HG02870 (cell line): ENCODE measurements at regions not wholly inside any gene's neighbourhood (a gene's known extent, or its start where the extent isn't known, plus 50 kb on each side); places are given as distances from the start of the nearest gene placed in this dataset.

ENCODE experiments used
- ATAC-seq: cut with Tn5 transposase; IDR thresholded peaks from one replicate; pipeline ENCODE4 v1.9.1; 2021; ENCODE audit warnings: mild to moderate bottlenecking, moderate library complexity; ENCODE audit not compliant: unreplicated experiment

- no peak for ATAC-seq
Observed at GRCh38 chr2:21427606-21428005, 303.8 kb downstream of the TDRD15 start.

DNA sequence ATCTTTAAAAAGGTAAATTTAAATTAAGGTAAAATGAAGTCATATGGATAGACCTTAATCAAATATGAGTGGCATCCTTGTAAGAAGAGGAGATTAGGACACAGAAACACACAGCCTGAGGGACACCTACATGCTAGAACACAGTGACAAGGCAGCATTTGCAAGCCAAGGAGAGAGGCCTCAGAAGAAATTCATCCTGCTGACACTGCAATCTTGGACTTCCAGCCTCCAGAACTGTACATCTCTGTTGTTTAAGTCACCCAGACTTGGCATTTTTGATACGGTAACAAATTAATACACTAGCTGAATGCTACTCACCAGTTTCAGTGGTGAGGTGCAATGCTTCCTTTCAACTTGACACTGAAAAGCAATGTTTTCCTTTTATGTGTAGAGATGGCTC is 305.0 kb downstream of the TDRD15 start:
- no peak for ATAC-seq

DNA sequence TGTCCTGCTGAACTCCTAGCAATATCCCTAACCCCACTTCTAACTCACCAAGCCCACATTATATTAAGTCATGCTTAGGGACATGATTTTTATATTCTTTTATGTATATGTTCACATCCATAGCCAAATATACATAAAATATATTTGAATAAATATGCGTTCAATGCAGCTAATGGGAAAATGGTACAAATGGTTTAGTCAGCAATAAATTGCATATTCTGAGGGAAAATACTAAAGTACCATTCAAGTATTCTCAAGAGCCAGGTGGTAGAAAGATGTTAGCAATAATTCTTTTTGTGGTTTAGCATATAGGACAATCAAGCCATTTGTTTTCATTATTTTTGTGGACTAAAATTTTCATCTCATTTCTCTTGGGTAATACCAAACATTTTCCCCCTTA is 306.0 kb downstream of the TDRD15 start:
- ATAC-seq, result no peak

GRCh38 chr2:21431078-21431477 is 307.3 kb downstream of the TDRD15 start:
- ATAC-seq, result no peak

- no peak for ATAC-seq
Observed at GRCh38 chr2:21438949-21439348, 315.2 kb downstream of the TDRD15 start.

- no peak for ATAC-seq
Observed at GRCh38 chr2:21441442-21441841, 317.7 kb downstream of the TDRD15 start.

GRCh38 chr2:21443494-21444105 is 319.8 kb downstream of the TDRD15 start:
- ATAC-seq, result no peak

- ATAC-seq, result no peak
Observed at GRCh38 chr2:21449881-21450280, 326.1 kb downstream of the TDRD15 start.

DNA sequence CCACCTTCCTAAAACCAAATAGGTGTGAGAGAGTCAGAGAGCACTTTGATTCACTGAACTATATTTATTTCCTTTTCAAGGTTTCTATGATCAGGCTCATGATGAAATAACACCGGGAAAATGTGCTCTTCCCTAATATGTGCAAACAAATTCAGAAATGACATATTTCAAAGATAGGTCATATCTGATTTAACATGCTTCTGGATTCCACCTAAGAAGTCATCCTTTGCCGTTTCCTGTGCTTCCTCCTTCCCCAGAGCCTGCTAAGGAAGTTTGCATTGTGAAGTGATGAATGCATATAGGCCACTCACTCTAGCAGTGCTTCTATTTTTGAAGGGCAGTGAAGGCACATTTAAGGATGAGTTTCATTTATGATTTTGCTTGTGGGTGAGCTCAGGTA is 327.6 kb downstream of the TDRD15 start:
- ATAC-seq, result no peak

GRCh38 chr2:21452263-21452662 is 328.5 kb downstream of the TDRD15 start:
- ATAC-seq, result no peak

DNA sequence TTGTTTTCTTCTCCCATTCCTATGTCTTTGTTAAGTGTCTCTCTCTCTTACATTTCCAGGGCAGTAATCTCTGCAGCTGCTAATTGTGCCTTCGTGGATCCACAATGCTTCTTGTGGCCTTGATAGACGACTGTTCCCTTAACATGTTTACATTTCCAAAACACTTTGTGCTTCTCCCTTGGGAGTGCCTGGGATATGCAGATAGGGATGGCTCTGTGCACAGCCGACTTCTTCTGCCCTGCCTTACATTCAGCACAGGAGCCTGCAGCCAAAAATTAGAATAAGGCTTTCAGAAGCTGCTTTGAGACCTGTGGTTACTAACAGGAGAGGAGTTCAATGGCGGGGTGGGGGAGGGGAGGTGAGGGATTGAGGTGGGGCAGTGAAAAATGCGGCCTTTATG is 328.9 kb downstream of the TDRD15 start:
- ATAC-seq, result no peak

- ATAC-seq, result no peak
Observed at GRCh38 chr2:21453723-21454450, 330.1 kb downstream of the TDRD15 start.

GRCh38 chr2:21454839-21455238 is 331.1 kb downstream of the TDRD15 start:
- no peak for ATAC-seq

GRCh38 chr2:21461754-21462240 is 338.0 kb downstream of the TDRD15 start:
- no peak for ATAC-seq

DNA sequence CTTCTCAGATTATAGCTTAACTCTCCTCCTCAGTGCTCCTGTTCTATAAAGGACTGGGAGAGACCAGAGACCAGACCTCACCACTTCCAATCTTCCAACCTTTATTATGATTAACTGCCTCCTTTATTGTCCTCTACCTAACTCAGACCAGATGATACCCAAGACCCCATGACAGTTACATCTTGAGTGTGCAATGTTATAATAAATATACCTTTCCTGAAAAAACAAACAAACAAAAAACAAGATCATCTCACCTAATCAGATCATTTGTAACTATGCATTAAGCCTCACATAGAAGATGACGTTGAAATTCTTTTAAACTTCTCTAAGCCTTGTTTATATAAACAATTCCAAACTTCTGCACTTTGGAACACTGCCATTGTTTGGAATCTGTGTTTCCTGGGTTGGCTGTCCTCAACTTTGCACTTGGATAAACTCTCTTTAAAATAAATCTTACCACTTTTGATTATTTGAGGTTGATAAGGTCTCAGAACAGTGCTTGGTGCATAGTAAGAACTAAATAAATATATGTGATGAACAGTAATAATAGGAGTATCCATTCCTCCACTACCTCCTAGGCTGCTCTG is 342.7 kb downstream of the TDRD15 start:
- no peak for ATAC-seq

GRCh38 chr2:21467280-21467818 is 343.6 kb downstream of the TDRD15 start:
- ATAC-seq, result no peak

- no peak for ATAC-seq
Observed at GRCh38 chr2:21467910-21468309, 344.1 kb downstream of the TDRD15 start.

DNA sequence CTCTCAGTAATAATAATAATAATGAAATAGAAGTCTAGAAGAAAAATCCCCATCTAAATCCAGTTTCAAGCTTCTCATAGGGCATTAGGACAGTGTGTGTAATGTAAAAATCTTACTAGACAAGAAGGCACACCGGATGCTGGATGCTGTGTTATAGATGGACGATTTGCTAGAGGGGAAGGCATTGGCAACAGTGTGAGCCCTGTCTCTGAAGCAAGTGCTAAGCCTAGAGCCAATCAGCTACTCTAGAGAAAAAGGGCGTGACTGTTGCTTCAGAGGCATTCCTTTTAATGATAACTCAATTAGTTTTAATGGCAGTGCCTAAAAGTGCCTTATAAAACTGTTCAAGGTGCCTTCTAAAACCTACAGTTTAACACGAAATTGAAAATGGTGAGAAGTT is 344.9 kb downstream of the TDRD15 start:
- no peak for ATAC-seq

GRCh38 chr2:21469158-21469557 is 345.4 kb downstream of the TDRD15 start:
- ATAC-seq, result no peak

DNA sequence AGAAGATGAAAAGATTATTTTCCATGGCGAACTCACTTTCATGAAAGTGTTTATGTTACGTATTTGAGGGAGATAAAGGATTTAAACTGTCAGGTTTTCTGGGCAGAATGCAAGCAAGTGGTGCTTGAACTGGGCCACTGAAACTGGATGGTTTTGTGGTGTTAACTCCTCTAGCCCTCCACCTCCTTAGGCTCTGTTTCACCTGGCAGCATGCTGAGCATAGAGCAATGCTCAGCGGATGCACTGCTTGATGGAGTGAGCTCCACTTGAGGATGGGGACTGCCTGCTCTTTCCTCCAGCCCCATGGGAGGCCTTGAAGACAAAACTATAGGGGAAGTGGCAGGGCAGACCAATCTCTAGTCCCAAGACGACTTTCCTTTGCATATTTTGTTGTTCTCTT is 345.8 kb downstream of the TDRD15 start:
- no peak for ATAC-seq

DNA sequence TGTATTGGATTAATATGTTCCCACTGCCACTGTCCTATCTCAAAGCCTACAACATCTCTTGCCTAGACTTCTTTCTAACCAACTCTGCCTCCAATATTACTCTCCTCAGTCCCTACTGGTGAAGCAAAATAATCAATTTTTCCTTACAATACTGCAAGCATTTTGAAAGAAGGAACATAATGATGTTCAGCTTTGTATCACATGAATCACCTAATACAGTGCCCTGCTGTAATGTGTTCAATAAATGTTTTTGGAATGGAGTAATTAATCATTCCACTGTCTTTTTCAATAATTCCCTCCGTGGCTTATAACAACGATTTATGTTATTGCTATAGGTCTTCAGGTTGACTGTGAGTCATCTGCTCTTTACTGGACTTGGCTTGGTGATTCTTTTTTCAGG is 356.4 kb downstream of the TDRD15 start:
- no peak for ATAC-seq

- no peak for ATAC-seq
Observed at GRCh38 chr2:21484643-21485042, 360.9 kb downstream of the TDRD15 start.
